Mucosa of descending colon (tissue), 3 donors: ENCODE measurements at regions not wholly inside any gene's neighbourhood (a gene's known extent, or its start where the extent isn't known, plus 50 kb on each side); places are given as distances from the start of the nearest gene placed in this dataset.

Source experiments
- ATAC-seq: fragments of 200-7000 bp; cut with Tn5 transposase; one replicate; pipeline ENCODE4 v1.9.1; 2020; ENCODE audit warnings: mild to moderate bottlenecking, moderate library complexity
- DNase-seq, 3 donors: peaks; one replicate each; pipeline ENCODE4 v3.0.0-alpha.2; 2020
- H3K36me3 ChIP-seq: fragments of 200-600 bp; one replicate; pipeline ENCODE4 v1.8.0; 2021; ENCODE audit warnings: low read depth, mild to moderate bottlenecking
- H3K4me1 ChIP-seq: fragments of 200-600 bp; one replicate; pipeline ENCODE4 v1.8.0; 2021; ENCODE audit warnings: low read depth, mild to moderate bottlenecking
- H3K4me3 ChIP-seq: fragments of 200-600 bp; one replicate; pipeline ENCODE4 v1.8.0; 2021; ENCODE audit warnings: mild to moderate bottlenecking
- H3K9me3 ChIP-seq: fragments of 200-600 bp; one replicate; pipeline ENCODE4 v1.8.0; 2021; ENCODE audit warnings: mild to moderate bottlenecking
- CTCF ChIP-seq: fragments of 200-600 bp; IDR thresholded peaks from one replicate; pipeline ENCODE4 v1.8.0; 2022; ENCODE audit warnings: antibody characterized with exemption, mild to moderate bottlenecking
- intact Hi-C, 2 donors: fragments of 100-400 bp; cut with DNase I in 1 of 2; cut with micrococcal nuclease in 1 of 2; formaldehyde crosslinking; loops; one replicate each; pipeline versions ENCODE4 v1.11.0 to v1.11.1; 2022; cut with DNase I, micrococcal nuclease
- donor health status: DM: no; HTN: no; CAD: no; lungs with moderate emphysema.
- donor health status: DM: no; HTN: no; CAD: no.
- donor health status: DM: no; HTN: yes; CAD: no.

- intact Hi-C loops: no loop called here
- H3K36me3 ChIP-seq: no peaks in the 10 kb centered on the region
- peaks cover 2% of the 10 kb centered on the region for H3K4me1 ChIP-seq
- no peak overlapping the region for H3K4me3 ChIP-seq
- H3K9me3 ChIP-seq: no peaks in the 10 kb centered on the region
- TF ChIP-seq CTCF: no peak
- DNase-seq (no peak), ATAC-seq (no peak)
Observed at GRCh38 chr20:4067600-4068261, 52.4 kb upstream of the RNF24 start.

GRCh38 chr20:4066551-4066950, 51.2 kb upstream of the RNF24 start:
- TF ChIP-seq CTCF: no peak
- no peak overlapping the region for H3K4me3 ChIP-seq
- no peak for ATAC-seq
- no peaks in the 10 kb centered on the region for H3K9me3 ChIP-seq
- H3K36me3 ChIP-seq: no peaks in the 10 kb centered on the region
- peaks cover 2% of the 10 kb centered on the region for H3K4me1 ChIP-seq
- intact Hi-C loops: no loop called here
- DNase-seq: no peak

GRCh38 chr20:4065391-4065844, 50.1 kb upstream of the RNF24 start:
- TF ChIP-seq CTCF: no peak
- Histone ChIP-seq H3K9me3 (no peaks in the 10 kb centered on the region), H3K4me3 (no peak overlapping the region), H3K36me3 (no peaks in the 10 kb centered on the region), H3K4me1 (peaks cover 2% of the 10 kb centered on the region)
- ATAC-seq: no peak
- intact Hi-C loops: no loop called here
- DNase-seq: no peak
